ENCODE measurements at regions not wholly inside any gene's neighbourhood (a gene's known extent, or its start where the extent isn't known, plus 50 kb on each side); places are given as distances from the start of the nearest gene placed in this dataset.

- Mint-ChIP-seq H3K4me3 (no peak overlapping the region), H3K27ac (no peak overlapping the region), H3K27me3 (no peaks in the 10 kb centered on the region), H3K9me3 (ENCODE audit: low read depth) (peaks cover 2% of the 10 kb centered on the region), H3K36me3 (no peaks in the 10 kb centered on the region), H3K4me1 (no peaks in the 10 kb centered on the region)
- DNase-seq (no peak), ATAC-seq (no peak)
- CTCF ChIA-PET: no interaction called here
These were observed 116.0 kb upstream of the LRIG3 start for GRCh38 chr12:59036347-59036746.

DNA sequence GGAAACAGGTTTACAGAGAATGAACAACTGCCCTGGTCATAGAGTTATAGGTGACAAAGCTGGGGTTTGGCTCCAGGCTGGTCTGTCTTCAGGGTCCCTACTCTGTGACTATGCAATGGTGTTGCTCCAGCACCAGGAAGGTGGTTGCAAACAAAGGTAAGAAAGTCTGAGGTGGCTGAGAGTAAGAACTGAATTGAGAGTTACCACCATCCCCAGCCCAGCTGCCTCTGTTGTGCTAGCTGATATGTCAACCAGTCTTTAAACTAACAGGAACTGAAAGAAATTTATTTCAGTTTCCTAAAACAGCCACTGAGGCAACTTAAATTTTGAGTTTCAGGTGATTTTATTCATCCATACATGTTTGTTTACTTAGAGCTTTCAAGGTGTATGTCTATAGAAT is 111.0 kb upstream of the LRIG3 start:
- Mint-ChIP-seq H3K36me3 (no peaks in the 10 kb centered on the region), H3K4me3 (no peak overlapping the region), H3K4me1 (no peaks in the 10 kb centered on the region), H3K27me3 (no peaks in the 10 kb centered on the region), H3K9me3 (ENCODE audit: low read depth) (peaks cover 2% of the 10 kb centered on the region), H3K27ac (no peak overlapping the region)
- CTCF ChIA-PET: no interaction called here
- ATAC-seq (no peak), DNase-seq (no peak)

GRCh38 chr12:59030415-59030814 is 110.1 kb upstream of the LRIG3 start:
- H3K36me3 Mint-ChIP-seq: no peaks in the 10 kb centered on the region
- no peak overlapping the region for H3K27ac Mint-ChIP-seq
- H3K4me3 Mint-ChIP-seq: no peak overlapping the region
- H3K27me3 Mint-ChIP-seq: no peaks in the 10 kb centered on the region
- no peaks in the 10 kb centered on the region for H3K4me1 Mint-ChIP-seq
- ATAC-seq (no peak), DNase-seq (no peak)
- CTCF ChIA-PET: no interaction called here
- peaks cover 2% of the 10 kb centered on the region for H3K9me3 Mint-ChIP-seq (ENCODE audit: low read depth)

GRCh38 chr12:59027199-59027598 is 106.9 kb upstream of the LRIG3 start:
- ATAC-seq (no peak), DNase-seq (no peak)
- H3K4me3 Mint-ChIP-seq: no peak overlapping the region
- H3K4me1 Mint-ChIP-seq: no peaks in the 10 kb centered on the region
- no peaks in the 10 kb centered on the region for H3K36me3 Mint-ChIP-seq
- no peak overlapping the region for H3K27ac Mint-ChIP-seq
- no peaks in the 10 kb centered on the region for H3K27me3 Mint-ChIP-seq
- no peaks in the 10 kb centered on the region for H3K9me3 Mint-ChIP-seq (ENCODE audit: low read depth)
- CTCF ChIA-PET: no interaction called here

DNA sequence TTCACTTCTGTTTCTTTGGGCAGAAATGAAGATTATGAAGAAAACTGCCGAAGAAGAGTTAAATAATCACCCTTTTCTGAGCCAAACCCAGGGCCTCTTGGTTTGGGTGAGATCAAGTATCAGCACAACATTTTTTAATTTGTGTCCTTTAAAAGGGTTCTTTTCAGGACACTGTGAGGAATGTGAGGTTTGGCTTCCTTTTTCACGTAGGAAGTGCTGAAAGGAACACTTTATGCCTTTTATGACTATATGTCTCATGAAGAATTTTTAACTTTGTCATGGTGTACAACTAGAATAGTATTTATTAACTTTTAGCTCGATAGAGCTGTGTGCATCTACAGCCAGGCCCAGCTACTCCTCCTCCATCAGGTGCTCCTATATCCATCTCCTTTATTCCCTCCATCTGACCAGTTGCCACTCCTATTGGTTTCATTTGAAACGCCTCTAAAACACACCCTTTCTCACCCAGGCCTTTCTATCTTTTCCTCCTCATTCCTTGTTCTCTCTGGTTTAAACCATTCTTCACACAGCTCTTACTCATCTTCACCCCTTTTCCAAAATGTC is 103.6 kb upstream of the LRIG3 start:
- Mint-ChIP-seq H3K27me3 (no peaks in the 10 kb centered on the region), H3K36me3 (no peaks in the 10 kb centered on the region), H3K4me3 (no peak overlapping the region), H3K4me1 (no peaks in the 10 kb centered on the region), H3K9me3 (ENCODE audit: low read depth) (peaks cover 4% of the 10 kb centered on the region), H3K27ac (no peak overlapping the region)
- CTCF ChIA-PET: no interaction called here
- ATAC-seq (no peak), DNase-seq (no peak)

- no peaks in the 10 kb centered on the region for H3K27me3 Mint-ChIP-seq
- CTCF ChIA-PET: no interaction called here
- no peaks in the 10 kb centered on the region for H3K4me1 Mint-ChIP-seq
- H3K27ac Mint-ChIP-seq: no peak overlapping the region
- DNase-seq: no peak
- peaks cover 4% of the 10 kb centered on the region for H3K9me3 Mint-ChIP-seq (ENCODE audit: low read depth)
- ATAC-seq: no peak
- no peak overlapping the region for H3K4me3 Mint-ChIP-seq
- H3K36me3 Mint-ChIP-seq: no peaks in the 10 kb centered on the region
These were observed 100.0 kb upstream of the LRIG3 start for GRCh38 chr12:59020073-59020946.

- ATAC-seq (no peak), DNase-seq (no peak)
- CTCF ChIA-PET: no interaction called here
- H3K27me3 Mint-ChIP-seq: no peaks in the 10 kb centered on the region
- H3K4me3 Mint-ChIP-seq: no peak overlapping the region
- H3K9me3 Mint-ChIP-seq (ENCODE audit: low read depth): peaks cover 6% of the 10 kb centered on the region
- no peak overlapping the region for H3K27ac Mint-ChIP-seq
- H3K36me3 Mint-ChIP-seq: no peaks in the 10 kb centered on the region
- H3K4me1 Mint-ChIP-seq: no peaks in the 10 kb centered on the region
These were observed 94.6 kb upstream of the LRIG3 start for GRCh38 chr12:59014885-59015284.

GRCh38 chr12:59010941-59011340 is 90.6 kb upstream of the LRIG3 start:
- no peak overlapping the region for H3K4me3 Mint-ChIP-seq
- CTCF ChIA-PET: no interaction called here
- H3K9me3 Mint-ChIP-seq (ENCODE audit: low read depth): peaks cover 6% of the 10 kb centered on the region
- ATAC-seq (no peak), DNase-seq (no peak)
- H3K4me1 Mint-ChIP-seq: no peaks in the 10 kb centered on the region
- H3K27ac Mint-ChIP-seq: no peak overlapping the region
- H3K27me3 Mint-ChIP-seq: no peaks in the 10 kb centered on the region
- H3K36me3 Mint-ChIP-seq: no peaks in the 10 kb centered on the region

- Mint-ChIP-seq H3K27ac (no peak overlapping the region), H3K36me3 (no peaks in the 10 kb centered on the region), H3K4me3 (no peak overlapping the region), H3K4me1 (no peaks in the 10 kb centered on the region), H3K9me3 (ENCODE audit: low read depth) (peaks cover 6% of the 10 kb centered on the region), H3K27me3 (no peaks in the 10 kb centered on the region)
- ATAC-seq: no peak
- no peak for DNase-seq
- CTCF ChIA-PET: no interaction called here
These were observed 89.8 kb upstream of the LRIG3 start for GRCh38 chr12:59010118-59010517.

DNA sequence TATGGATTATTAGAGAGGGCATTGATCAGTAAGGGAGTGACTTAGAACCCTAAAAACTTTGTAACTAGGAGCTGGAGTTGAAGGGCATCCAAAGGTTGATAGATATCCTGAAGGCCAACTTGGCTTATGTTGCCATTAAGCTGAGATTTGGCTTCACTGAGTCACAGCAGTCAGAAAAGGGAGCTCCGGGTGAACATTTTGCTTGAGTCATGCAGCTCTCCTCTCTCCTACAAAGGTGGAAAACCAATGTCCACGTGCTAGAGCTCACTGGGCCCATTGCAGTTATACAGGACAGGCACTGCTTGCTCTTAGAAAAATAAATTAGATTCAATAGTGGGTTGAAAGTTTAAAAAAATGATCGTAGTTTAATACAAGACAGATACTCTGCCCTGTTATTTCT is 87.3 kb upstream of the LRIG3 start:
- ATAC-seq: no peak
- Mint-ChIP-seq H3K27me3 (no peaks in the 10 kb centered on the region), H3K4me3 (no peak overlapping the region), H3K36me3 (no peaks in the 10 kb centered on the region), H3K4me1 (no peaks in the 10 kb centered on the region), H3K27ac (no peak overlapping the region), H3K9me3 (ENCODE audit: low read depth) (peaks cover 5% of the 10 kb centered on the region)
- DNase-seq: no peak
- CTCF ChIA-PET: no interaction called here

GRCh38 chr12:59005193-59005955 is 85.1 kb upstream of the LRIG3 start:
- H3K27ac Mint-ChIP-seq: no peak overlapping the region
- DNase-seq (no peak), ATAC-seq (no peak)
- CTCF ChIA-PET: no interaction called here
- H3K4me1 Mint-ChIP-seq: no peaks in the 10 kb centered on the region
- no peaks in the 10 kb centered on the region for H3K27me3 Mint-ChIP-seq
- no peaks in the 10 kb centered on the region for H3K36me3 Mint-ChIP-seq
- no peak overlapping the region for H3K4me3 Mint-ChIP-seq
- H3K9me3 Mint-ChIP-seq (ENCODE audit: low read depth): no peaks in the 10 kb centered on the region

DNA sequence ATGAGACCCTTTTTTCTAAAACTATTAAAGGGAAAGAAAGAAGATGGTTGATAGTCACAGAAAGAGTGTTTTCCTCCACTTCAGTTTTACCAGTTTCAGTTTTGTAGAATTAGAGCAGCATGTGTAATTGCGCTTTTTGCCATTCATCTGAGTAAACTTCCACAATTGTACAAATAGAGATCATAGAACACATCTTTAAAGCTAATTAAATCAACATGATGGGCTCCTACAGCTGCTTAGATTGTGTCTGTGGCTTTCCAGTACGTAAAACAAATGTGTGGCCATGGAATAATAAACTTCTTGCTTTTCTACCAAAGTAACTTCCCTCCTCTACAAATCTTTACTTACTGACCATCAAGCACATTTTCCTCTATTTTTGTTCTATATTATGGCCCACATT is 84.2 kb upstream of the LRIG3 start:
- CTCF ChIA-PET: no interaction called here

GRCh38 chr12:58995666-58996363 is 75.5 kb upstream of the LRIG3 start:
- Mint-ChIP-seq H3K27me3 (no peaks in the 10 kb centered on the region), H3K27ac (no peak overlapping the region), H3K4me1 (no peaks in the 10 kb centered on the region), H3K9me3 (ENCODE audit: low read depth) (no peaks in the 10 kb centered on the region), H3K4me3 (no peak overlapping the region), H3K36me3 (no peaks in the 10 kb centered on the region)
- CTCF ChIA-PET: no interaction called here
- DNase-seq: no peak
- ATAC-seq: no peak

More for the DNA sequence above, 84.2 kb upstream of the LRIG3 start:
- Mint-ChIP-seq H3K27me3 (no peaks in the 10 kb centered on the region), H3K4me3 (no peak overlapping the region), H3K9me3 (ENCODE audit: low read depth) (no peaks in the 10 kb centered on the region), H3K36me3 (no peaks in the 10 kb centered on the region), H3K27ac (no peak overlapping the region), H3K4me1 (no peaks in the 10 kb centered on the region)
- ATAC-seq: no peak
- no peak for DNase-seq

All from activated CD8-positive, alpha-beta memory T cell treated with anti-CD3 and anti-CD28 coated beads, Interleukin-2, amount 10 ng/mL, durations not matched to agents 7 days and 5 days (primary cell).